Activated naive CD4-positive, alpha-beta T cell treated with anti-CD3 and anti-CD28 coated beads, Interleukin-2, amount 50 U/mL, for 16 hours (primary cell): ENCODE measurements at regions not wholly inside any gene's neighbourhood (a gene's known extent, or its start where the extent isn't known, plus 50 kb on each side); places are given as distances from the start of the nearest gene placed in this dataset.

ENCODE experiments used
- DNase-seq: peaks from one replicate; pipeline ENCODE4 v3.0.0-alpha.2; 2020

DNA sequence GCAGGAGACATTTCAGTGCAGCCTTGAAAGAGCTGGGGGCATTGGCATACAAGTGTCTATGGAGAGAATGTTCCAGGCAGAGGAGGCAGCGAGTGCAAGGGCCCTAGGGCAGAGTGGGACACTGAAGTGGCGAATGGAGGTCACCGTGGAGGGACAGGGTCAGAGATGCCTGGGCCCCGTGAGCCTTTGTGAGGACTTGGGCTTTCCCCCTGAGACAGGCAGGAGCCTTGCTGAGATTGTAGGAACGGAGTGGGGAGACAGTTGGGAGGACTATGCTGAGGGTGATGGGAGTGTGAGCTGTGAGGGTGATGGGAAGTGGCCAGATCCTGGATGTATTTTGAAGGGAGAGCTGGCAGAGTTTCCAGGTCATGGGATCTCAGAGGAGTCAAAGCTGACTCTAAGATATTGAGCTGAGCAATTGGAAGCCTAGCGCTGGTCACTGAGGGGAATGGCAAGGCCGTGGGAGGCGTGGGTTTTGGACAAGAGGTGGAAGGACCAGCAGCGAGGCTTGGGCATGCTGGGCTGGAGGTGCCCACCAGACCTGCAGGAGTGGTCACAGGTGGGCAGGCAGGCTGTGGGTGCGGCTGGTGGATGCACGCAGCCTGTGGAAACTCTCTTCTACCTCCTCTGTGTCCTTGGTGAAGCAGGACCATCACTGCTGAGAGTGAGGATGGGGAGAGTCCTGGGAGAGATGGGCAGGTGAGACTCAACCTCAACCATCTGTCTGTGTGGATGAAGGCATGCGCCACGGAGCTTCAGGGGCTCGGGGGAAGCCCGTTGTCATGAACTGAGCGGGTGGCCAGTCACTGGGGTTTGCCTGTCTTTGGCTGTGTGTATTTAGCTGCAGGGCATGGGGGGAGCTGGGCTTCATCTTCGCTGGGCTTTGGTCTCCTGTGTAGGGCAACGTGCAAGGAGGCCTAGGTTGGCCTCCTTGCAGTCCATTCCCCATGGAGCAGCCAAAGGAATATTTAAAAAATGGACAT, 241.2 kb upstream of the HS6ST1 start:
- no peak for DNase-seq

DNA sequence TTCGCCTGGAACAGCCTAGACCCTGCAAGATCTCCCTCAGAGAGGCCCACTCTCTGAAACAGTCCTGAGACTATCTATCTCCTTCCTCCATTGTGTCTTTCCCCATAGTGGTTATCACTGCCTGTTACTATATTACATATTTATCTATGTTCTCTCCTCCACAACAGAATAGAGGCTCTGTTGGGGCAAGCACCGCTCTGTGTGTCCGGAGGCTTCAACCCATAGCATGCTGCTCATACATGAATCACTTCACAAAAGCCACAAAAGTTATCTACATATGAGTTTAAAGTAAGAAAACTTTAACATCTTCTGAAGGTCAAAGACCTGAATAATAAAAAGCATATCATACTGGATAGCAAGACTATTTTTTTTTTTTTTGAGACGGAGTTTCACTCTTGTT, 242.1 kb upstream of the HS6ST1 start:
- no peak for DNase-seq

- DNase-seq: no peak
These were observed 244.0 kb upstream of the HS6ST1 start for GRCh38 chr2:128562471-128563347.

DNA sequence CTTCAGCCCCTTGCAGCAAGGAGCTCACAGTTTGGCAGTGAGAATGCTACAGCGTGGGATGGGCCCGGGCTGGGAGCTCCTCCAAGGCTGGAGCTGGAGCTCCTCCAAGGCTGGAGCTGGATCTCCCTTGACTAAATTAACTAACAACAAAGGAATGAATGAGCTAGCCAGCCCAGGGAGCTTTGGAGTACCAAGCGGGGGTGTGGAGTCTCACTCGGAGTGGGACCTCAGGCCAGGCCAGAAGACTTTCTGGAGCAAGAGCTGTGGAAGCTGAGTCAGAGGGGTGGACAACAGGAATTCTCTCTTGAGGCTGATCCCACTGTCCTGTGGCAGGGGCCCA, 244.7 kb upstream of the HS6ST1 start:
- no peak for DNase-seq

- no peak for DNase-seq
These were observed 245.5 kb upstream of the HS6ST1 start for GRCh38 chr2:128564131-128564530.

DNA sequence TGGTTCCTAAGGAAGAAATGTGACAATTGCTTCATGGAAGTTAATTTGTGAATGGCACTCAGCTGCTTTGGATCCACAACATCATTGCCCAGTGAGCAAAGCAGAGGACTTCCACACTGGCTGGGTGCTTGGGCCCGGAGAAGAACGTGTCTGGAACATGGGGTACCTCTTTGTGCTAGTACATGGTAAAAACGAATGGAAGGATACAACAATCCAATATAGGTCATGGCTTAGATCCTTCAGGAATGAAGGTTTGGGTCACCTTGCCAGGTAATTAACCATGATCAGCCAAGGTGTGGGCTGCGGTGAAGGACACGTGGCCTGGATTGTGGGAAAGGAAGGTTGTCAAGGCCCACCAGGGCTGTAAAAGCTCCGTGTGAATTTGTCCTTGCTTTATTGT, 245.9 kb upstream of the HS6ST1 start:
- no peak for DNase-seq

DNA sequence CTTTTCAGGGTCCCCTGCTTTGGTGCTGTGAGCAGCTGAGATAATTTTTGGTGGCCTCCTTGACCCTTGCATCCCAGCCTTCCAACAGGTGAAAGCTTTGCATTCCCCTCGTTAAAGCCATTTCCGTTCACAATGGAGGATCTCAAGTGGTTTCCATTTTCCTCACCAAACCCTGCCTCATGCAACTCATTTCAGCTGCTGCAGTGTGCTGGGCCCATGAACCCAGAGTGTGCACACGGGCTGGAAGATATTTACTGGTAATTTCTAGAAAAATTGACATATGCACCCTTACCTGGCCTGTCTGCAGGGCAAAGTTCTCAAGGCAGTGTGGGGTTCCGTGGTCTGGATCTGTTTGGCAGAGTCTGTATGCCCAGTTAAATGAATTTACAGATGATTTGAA, 246.8 kb upstream of the HS6ST1 start:
- no peak for DNase-seq

DNA sequence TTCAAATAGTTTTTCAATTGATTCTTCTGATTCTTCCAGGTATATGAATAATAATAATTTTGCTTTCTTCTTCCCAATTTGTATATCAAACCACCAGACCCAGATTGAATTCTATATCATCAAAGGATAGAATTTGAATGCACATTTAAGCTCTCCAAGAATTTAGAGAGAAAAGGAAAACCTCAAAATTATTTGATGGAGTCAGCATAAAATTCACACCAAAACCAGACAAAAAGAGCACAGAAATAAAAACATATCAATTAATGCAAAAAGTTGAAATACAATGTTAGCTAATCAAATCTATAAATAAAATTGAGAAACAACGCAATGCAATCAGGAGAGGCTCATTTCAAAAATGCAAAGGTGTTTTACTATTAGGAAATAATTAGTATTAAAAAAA, 248.0 kb upstream of the HS6ST1 start:
- no peak for DNase-seq

GRCh38 chr2:128568106-128568505, 249.4 kb upstream of the HS6ST1 start:
- DNase-seq: no peak

GRCh38 chr2:128573116-128573515, 254.4 kb upstream of the HS6ST1 start:
- no peak for DNase-seq

DNA sequence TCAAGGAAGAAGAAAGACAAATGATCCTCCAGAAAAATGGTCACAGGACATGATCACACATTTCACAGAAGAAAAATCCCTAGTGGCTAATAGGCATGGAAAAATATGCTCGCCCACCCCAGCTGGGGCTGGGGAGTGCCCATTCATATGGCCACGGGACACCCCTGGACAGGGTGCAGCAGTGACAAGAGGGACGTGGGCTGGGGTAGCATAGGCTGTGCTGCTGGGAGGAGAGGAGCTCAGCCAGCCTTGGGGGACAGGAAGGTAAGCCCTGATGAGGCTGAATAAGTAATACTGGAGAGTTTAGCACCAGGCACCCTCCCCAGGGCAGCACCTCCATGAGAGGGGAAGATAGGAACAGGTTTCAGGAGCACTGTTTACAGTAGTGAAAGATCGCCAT, 254.9 kb upstream of the HS6ST1 start:
- no peak for DNase-seq

DNA sequence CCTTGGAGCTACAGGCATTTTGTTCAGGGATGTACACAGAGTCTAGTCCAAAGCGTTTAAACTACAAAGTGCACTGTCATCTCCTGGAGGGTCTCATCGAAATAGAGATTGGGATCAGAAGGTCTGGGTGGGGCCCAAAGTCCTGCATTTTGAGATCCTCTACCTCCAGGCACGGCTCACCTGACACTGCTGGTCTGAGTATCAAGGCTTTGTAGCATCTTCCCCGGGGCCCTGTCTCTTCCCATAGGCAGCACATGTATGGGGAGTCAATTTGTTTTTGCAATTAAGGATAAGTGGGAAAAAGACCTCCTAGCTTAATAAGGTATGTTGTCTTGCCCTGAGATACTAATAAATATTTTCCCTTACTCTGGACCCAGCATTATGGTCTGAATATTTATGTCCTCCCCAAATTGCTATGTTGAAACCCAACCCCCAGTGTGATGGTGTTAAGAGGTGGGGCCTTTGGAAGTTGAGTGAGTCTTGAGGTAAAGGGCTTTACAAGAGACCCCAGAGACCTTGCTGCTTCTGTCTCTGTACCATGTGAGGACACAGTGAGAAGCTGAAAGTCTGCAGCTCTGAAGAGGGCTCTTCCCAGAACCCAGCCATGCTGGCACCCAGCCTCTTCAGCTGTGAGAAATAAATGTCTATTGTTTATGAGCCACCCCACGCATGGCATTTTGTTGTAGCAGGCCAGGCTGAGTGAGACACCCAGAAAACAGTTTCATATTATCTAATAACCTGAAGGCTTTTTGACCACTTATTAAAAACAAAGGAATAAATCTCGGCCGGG, 258.7 kb upstream of the HS6ST1 start:
- DNase-seq: no peak

DNA sequence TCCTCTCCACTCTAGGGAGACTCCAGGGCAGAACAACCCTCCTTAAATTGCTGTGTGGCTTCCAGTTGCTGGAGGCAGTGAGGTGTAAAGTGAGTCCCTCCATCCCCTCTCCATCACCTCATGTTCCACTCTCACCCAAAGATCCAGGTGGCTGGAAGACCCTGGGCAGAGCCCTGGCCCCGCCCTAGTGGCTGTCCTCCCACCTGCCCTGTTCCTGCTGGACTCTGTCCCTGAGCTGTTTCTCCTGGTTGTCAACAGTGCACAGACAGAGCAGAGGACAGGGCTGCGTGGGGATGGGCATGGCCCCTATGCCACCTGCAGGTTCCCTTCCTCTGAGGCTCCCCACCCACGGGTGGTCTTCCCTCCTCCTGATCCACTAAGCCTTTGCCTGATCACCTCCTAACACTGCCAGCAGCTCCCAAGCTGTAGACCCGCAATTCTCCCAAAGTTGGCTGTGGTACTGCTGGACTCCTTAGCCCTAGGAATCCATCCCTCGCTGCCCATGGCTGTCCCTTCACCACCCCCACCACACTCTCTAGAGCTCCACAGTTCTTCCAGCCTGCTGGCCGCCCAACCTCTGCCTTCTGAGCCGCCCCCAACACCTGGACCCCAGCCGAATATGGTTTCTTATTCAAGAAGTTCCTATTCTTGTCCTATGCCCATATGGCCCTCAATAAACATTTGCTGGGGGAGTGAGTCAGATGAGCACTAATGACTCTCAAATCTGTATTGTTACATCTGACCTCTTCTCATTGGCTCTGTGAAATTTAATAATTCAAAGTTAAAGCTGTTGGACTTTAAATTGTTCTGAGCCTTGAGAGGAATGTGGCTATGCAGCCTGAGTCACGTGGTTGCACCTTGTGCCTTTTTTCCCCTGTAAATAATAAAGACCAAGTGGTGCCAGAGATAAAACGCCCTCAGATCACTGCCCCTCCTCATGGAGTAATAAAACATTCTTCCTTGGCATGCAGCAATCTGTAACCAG, 260.0 kb upstream of the HS6ST1 start:
- no peak for DNase-seq

DNA sequence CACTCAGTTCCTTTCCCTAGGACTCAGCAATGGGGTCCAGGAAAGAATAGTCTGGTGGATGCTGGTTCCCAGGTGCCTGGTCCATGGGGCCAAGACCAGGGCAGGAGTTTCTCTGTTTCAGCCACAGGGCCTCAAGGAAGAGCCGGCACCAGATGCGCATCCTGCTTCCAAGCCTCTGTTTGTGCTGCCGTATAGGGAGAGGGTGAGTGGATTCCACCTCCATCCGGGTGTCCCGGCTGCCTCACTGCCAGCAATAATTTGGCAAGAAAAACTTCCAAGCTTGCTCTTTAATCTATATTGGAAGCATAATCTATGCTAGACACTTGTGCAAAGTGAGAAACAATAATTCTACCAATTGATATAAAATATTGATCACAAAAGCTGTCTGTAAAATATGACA, 261.2 kb upstream of the HS6ST1 start:
- no peak for DNase-seq

DNA sequence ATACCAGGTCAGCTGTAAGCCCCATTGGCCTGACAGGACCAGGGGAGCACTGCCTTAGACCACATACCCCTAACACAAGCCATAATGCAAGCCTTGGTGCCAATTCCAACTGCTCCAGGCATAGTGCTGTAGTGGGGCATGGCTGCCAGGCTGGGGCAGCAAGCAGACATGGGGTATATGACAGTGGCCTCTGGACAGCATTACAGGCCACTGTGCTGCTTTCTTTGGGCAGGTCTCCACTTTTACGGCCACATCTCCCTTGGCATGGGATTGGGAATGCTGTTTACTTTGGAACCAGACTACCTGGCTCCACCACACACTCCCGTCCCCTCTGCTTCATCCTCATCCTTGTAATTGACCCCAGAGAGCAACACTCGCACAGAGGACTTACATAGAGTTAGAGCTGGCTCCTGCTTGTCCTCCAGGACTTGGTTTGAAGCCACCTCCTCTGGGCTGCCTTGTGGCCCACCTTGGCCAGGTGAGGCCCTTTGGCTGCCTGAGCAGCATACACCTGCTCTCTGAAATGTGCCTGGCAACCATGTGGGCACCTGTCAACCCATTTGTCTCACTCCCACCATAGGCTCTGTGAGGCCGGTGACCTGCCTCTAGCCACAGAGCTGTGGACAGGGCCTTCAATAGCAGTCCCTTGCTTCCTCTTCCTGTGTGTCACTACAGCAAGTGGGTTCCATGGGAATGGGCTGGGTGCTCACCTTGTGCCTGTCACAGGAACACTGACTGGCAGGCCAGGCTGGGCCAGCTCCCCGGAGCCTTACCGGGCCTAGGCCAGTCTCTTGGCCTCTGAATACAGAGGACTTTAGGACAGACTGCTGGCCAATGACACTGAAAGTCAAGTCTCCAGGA, 262.6 kb upstream of the HS6ST1 start:
- DNase-seq: no peak

DNA sequence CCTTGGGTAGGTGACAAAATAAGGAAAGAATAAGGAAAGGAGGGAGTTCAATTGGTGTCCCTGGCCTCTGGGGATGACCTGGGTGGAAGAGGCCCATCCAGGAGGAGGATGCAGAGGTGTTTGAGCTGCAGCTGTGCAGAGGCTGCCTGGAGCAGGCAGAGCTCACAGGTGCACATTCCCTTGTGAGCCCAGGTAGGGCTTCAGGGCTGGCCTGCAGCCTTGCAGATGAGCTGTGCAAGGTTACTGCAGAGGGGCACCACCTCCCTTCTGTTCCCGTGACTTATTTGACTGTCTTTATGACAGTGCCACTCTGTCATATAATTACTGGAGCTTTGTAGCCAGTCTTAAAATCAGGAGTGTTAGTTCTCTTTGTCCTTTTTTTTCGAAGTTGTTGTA, 263.2 kb upstream of the HS6ST1 start:
- no peak for DNase-seq

GRCh38 chr2:128584296-128584890, 265.7 kb upstream of the HS6ST1 start:
- DNase-seq: no peak

DNA sequence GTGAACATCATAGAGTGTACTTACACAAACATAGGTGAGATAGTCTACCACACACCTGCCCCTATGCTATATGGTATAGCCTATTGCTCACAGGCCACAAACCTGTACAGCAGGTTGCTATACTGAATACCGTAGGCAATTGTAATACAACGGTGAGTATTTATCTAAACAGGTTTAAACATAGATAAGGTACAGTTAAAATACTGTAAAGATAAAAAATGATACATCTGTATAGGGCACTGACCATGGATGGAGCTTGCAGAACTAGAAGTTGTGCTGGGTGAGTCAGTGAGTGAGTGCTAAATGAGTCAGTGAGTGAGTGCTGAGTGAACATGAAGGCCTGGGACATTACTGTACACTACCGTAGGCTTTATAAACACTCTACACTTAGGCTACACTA, 267.0 kb upstream of the HS6ST1 start:
- no peak for DNase-seq

GRCh38 chr2:128589681-128590080, 271.0 kb upstream of the HS6ST1 start:
- DNase-seq: no peak

GRCh38 chr2:128590309-128591021, 271.8 kb upstream of the HS6ST1 start:
- DNase-seq: no peak
